Common myeloid progenitor, CD34-positive (primary cell): ENCODE measurements at regions not wholly inside any gene's neighbourhood (a gene's known extent, or its start where the extent isn't known, plus 50 kb on each side); places are given as distances from the start of the nearest gene placed in this dataset.
A peak's percentile ranks its signal among the peaks of the same experiment; 100 is the strongest.

Experiments used
- CTCF ChIA-PET: fragments of 350-600 bp; sonication (Branson Sonifier 250); formaldehyde crosslinking; loops from one replicate; lab custom pipeline; 2021; ENCODE audit warnings: antibody characterized with exemption; lab: Charles Lee
- POLR2A ChIA-PET: fragments of 350-600 bp; sonication (Branson Sonifier 250); formaldehyde crosslinking; loops from one replicate; lab custom pipeline; 2021; ENCODE audit warnings: antibody characterized with exemption; lab: Charles Lee
- DNase-seq, 3 donors: peaks; one replicate each; pipeline versions ENCODE4 v3.0.0 to v3.0.0-alpha.2; 2013
- H3K27ac ChIP-seq, 2 experiments: 1 replicate in 1 of 2; 2 replicates in 1 of 2; pipeline ENCODE4 v1.7.0; 2013; ENCODE audit warnings: inconsistent platforms in 2 of 2, low read length in 2 of 2, mild to moderate bottlenecking in 2 of 2, low read depth in 1 of 2, moderate library complexity in 1 of 2; ENCODE audit not compliant: severe bottlenecking in 2 of 2, insufficient read depth in 1 of 2, poor library complexity in 1 of 2
- H3K27me3 ChIP-seq, 5 experiments: replicated peaks in 2 of 5; 1 replicate in 3 of 5; 2 replicates in 2 of 5; pipeline versions ENCODE4 v1.6.1 to v1.7.0; 2013; ENCODE audit warnings: low read length in 4 of 5, mild to moderate bottlenecking in 2 of 5, moderate library complexity in 2 of 5, inconsistent platforms in 1 of 5; ENCODE audit not compliant: insufficient read depth in 5 of 5, control insufficient read depth in 4 of 5
- H3K36me3 ChIP-seq, 4 experiments: 1 replicate in 2 of 4; 2 replicates in 2 of 4; pipeline versions ENCODE4 v1.6.1 to v1.7.0; 2013; ENCODE audit warnings: low read length in 3 of 4, control low read depth in 1 of 4, mild to moderate bottlenecking in 1 of 4; ENCODE audit not compliant: control insufficient read depth in 4 of 4, insufficient read depth in 4 of 4
- H3K4me1 ChIP-seq, 4 experiments: 1 replicate in 3 of 4; 2 replicates in 1 of 4; pipeline versions ENCODE4 v1.6.1 to v1.7.1; 2013; ENCODE audit warnings: low read length in 3 of 4, mild to moderate bottlenecking in 3 of 4, control low read depth in 1 of 4, inconsistent platforms in 1 of 4, moderate library complexity in 1 of 4; ENCODE audit not compliant: control insufficient read depth in 4 of 4, insufficient read depth in 4 of 4; ENCODE audit errors: control extremely low read depth in 1 of 4
- H3K4me3 ChIP-seq, 7 experiments: 1 replicate in 4 of 7; 2 replicates in 3 of 7; pipeline versions ENCODE4 v1.5.1 to v1.7.0; 2013; ENCODE audit warnings: mild to moderate bottlenecking in 7 of 7, low read length in 6 of 7, moderate library complexity in 6 of 7, inconsistent platforms in 2 of 7, low read depth in 2 of 7, control low read depth in 1 of 7; ENCODE audit not compliant: insufficient read depth in 4 of 7, control insufficient read depth in 1 of 7; ENCODE audit errors: extremely low read depth in 1 of 7
- H3K9me3 ChIP-seq, 5 experiments: 1 replicate in 4 of 5; 2 replicates in 1 of 5; pipeline versions ENCODE4 v1.6.1 to v1.7.1; 2013; ENCODE audit warnings: low read length in 4 of 5, mild to moderate bottlenecking in 2 of 5, inconsistent platforms in 1 of 5, low read depth in 1 of 5, moderate library complexity in 1 of 5; ENCODE audit not compliant: control insufficient read depth in 4 of 5, insufficient read depth in 2 of 5; ENCODE audit errors: control extremely low read depth in 1 of 5
- WGBS: methylation state at CpG from one replicate; pipeline ENCODE4 v1.1.5; 2013; ENCODE audit not compliant: insufficient coverage; 5-methylcytosine and 5-hydroxymethylcytosine counted together

GRCh38 chr4:184282895-184283654 is 65.4 kb upstream of the ENPP6 start:
- ChIA-PET CTCF (interaction anchor here (0.6 to 1.5 kb wide), 5 partner anchors 14 to 291 kb away, joined by 3 to 4 read pairs (median 4); no protein-coding TSS in a partner anchor), POLR2A (no interaction called here)
- WGBS = 91% methylated on average over 6 of the region's 9 CpGs
- no peaks in the 10 kb centered on the region for H3K36me3 ChIP-seq
- H3K27me3 ChIP-seq = no peaks in the 10 kb centered on the region
- no peaks in the 10 kb centered on the region for H3K9me3 ChIP-seq
- H3K4me1 ChIP-seq = peaks cover 2 to 12% (median 7%) of the 10 kb centered on the region in 4 experiments
- DNase-seq = peak in 1 of 3 donors; percentile 31
- H3K4me3 ChIP-seq = no peak overlapping the region
- H3K27ac ChIP-seq = no peak overlapping the region

GRCh38 chr4:184282251-184282713 is 64.6 kb upstream of the ENPP6 start:
- H3K4me3 ChIP-seq = no peak overlapping the region
- H3K9me3 ChIP-seq = peaks cover 0 to 5% (median 2%) of the 10 kb centered on the region in 5 experiments
- DNase-seq = peak; percentile 22 to 43 (median 34)
- ChIA-PET CTCF (interaction anchor here (1.2 kb wide), 2 partner anchors 10 to 17 kb away, joined by 4 read pairs; no protein-coding TSS in a partner anchor), POLR2A (no interaction called here)
- no peaks in the 10 kb centered on the region for H3K27me3 ChIP-seq
- H3K36me3 ChIP-seq = no peaks in the 10 kb centered on the region
- peaks cover 0 to 8% (median 0%) of the 10 kb centered on the region in 4 experiments for H3K4me1 ChIP-seq
- WGBS = 84% methylated on average over 8 of the region's 8 CpGs
- H3K27ac ChIP-seq = no peak overlapping the region

GRCh38 chr4:184281231-184282139 is 63.8 kb upstream of the ENPP6 start:
- no peak overlapping the region for H3K27ac ChIP-seq
- POLR2A ChIA-PET = no interaction called here

GRCh38 chr4:184280591-184281071 is 63.0 kb upstream of the ENPP6 start:
- ChIA-PET POLR2A (no interaction called here), CTCF (interaction anchor here (0.8 to 2.3 kb wide), 3 partner anchors 9 to 17 kb away, joined by 3 to 9 read pairs (median 4); no protein-coding TSS in a partner anchor)
- 100% methylated on average over 2 of the region's 2 CpGs for WGBS
- no peaks in the 10 kb centered on the region for H3K27me3 ChIP-seq
- peaks cover 0 to 9% (median 8%) of the 10 kb centered on the region in 5 experiments for H3K9me3 ChIP-seq
- no peak for DNase-seq
- H3K4me1 ChIP-seq = peaks cover 0 to 8% (median 0%) of the 10 kb centered on the region in 4 experiments
- no peak overlapping the region for H3K4me3 ChIP-seq
- H3K36me3 ChIP-seq = no peaks in the 10 kb centered on the region
- no peak overlapping the region for H3K27ac ChIP-seq

More at GRCh38 chr4:184281231-184282139, 63.8 kb upstream of the ENPP6 start:
- Histone ChIP-seq H3K4me3 (no peak overlapping the region), H3K27me3 (no peaks in the 10 kb centered on the region), H3K9me3 (peaks cover 0 to 8% (median 6%) of the 10 kb centered on the region in 5 experiments), H3K36me3 (no peaks in the 10 kb centered on the region), H3K4me1 (peaks cover 0 to 8% (median 0%) of the 10 kb centered on the region in 4 experiments)
- DNase-seq = no peak
- 98% methylated on average over 8 of the region's 12 CpGs for WGBS
- CTCF ChIA-PET = interaction anchor here (1.0 to 2.3 kb wide), 3 partner anchors 11 to 18 kb away, joined by 3 to 9 read pairs (median 4); no protein-coding TSS in a partner anchor

GRCh38 chr4:184280137-184280536 is 62.5 kb upstream of the ENPP6 start:
- Histone ChIP-seq H3K9me3 (peaks cover 0 to 9% (median 8%) of the 10 kb centered on the region in 5 experiments), H3K4me3 (no peak overlapping the region), H3K27me3 (no peaks in the 10 kb centered on the region), H3K4me1 (peaks cover 0 to 8% (median 0%) of the 10 kb centered on the region in 4 experiments), H3K27ac (no peak overlapping the region), H3K36me3 (no peaks in the 10 kb centered on the region)
- CTCF ChIA-PET = interaction anchor here (0.8 to 2.3 kb wide), 4 partner anchors 8 to 260 kb away, joined by 3 to 9 read pairs (median 4); no protein-coding TSS in a partner anchor
- WGBS = no CpG with 5 or more reads among the region's 4 CpGs
- no peak for DNase-seq
- POLR2A ChIA-PET = no interaction called here

GRCh38 chr4:184279496-184280061 is 61.9 kb upstream of the ENPP6 start:
- POLR2A ChIA-PET = no interaction called here
- Histone ChIP-seq H3K27ac (no peak overlapping the region), H3K4me1 (peaks cover 0 to 8% (median 0%) of the 10 kb centered on the region in 4 experiments), H3K9me3 (peaks cover 0 to 9% (median 8%) of the 10 kb centered on the region in 5 experiments), H3K4me3 (no peak overlapping the region), H3K27me3 (no peaks in the 10 kb centered on the region), H3K36me3 (no peaks in the 10 kb centered on the region)
- DNase-seq = no peak
- 94% methylated on average over 4 of the region's 7 CpGs for WGBS
- CTCF ChIA-PET = interaction anchor here (0.8 to 2.3 kb wide), 2 partner anchors 11 to 261 kb away, joined by 3 to 9 read pairs; no protein-coding TSS in a partner anchor
